H1 (cell line): ENCODE measurements at regions not wholly inside any gene's neighbourhood (a gene's known extent, or its start where the extent isn't known, plus 50 kb on each side); places are given as distances from the start of the nearest gene placed in this dataset.

Source experiments
- KDM5A ChIP-seq: fragments of 200-600 bp; IDR thresholded peaks from 2 replicates; pipeline ENCODE4 v1.7.1; 2012; ENCODE audit warnings: mild to moderate bottlenecking, low read length, inconsistent platforms, mixed read lengths
- RXRA ChIP-seq: IDR thresholded peaks from 2 replicates; pipeline ENCODE4 v1.6.1; 2011; ENCODE audit warnings: low read depth, mild to moderate bottlenecking, low read length, moderate library complexity; ENCODE audit not compliant: insufficient read depth
- TEAD4 ChIP-seq: IDR thresholded peaks from 2 replicates; pipeline ENCODE4 v1.6.1; 2012; ENCODE audit warnings: low read depth, low read length, inconsistent platforms, mixed read lengths

GRCh38 chr14:85248881-85249635, 280.9 kb upstream of the FLRT2 start (continued):
- TF ChIP-seq TEAD4 (peak; percentile 31; the same call in 1 of the 2 replicates), RXRA (no peak), KDM5A (no peak)
